ENCODE measurements at regions not wholly inside any gene's neighbourhood (a gene's known extent, or its start where the extent isn't known, plus 50 kb on each side); places are given as distances from the start of the nearest gene placed in this dataset.
"Not testable (repeated sequence)": the region's sequence is repeated elsewhere in the genome, so short reads cannot be mapped to it uniquely, and the experiment has no call there.

DNA sequence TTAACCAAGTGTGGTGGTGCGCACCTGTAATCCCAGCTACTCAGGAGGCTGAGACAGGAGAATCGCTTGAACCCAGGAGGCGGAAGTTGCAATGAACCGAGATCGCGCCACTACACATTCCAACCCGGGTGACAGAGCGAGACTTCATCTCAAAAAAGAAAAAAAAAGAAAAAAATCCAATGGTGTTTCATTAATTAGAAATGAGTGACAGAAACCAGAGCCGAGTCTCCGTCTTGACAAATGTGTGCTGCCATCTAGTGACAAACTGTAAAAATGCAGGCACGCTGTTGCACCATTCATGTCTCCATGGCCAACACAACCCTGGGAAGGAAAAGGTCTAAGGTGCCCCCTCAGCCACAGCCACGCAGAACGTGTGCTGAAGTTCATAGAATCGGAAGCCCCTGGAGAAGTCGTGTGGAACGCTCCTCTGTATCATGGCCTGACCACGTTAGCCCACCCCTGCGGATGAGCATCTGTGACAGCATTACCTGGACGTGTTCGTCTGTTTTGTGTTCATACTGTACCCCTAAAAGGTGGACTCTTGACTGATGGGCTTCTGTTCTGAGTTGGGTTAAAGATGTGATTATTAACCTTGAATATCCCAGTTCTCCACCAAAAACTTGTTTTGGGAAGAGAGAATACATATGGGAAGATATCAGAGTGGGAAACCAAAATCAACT lies 94.9 kb downstream of the LYZL2 start:
- Histone ChIP-seq H3K9me3 (ENCODE audit: control insufficient read depth, low read length) (no peaks in the 10 kb centered on the region), H3K36me3 (ENCODE audit: control insufficient read depth, insufficient read depth, low read length) (no peaks in the 10 kb centered on the region), H3K4me3 (ENCODE audit: extremely low read depth, insufficient read depth, low read length, poor library complexity, severe bottlenecking) (no peak overlapping the region), H3K4me1 (ENCODE audit: control insufficient read depth, insufficient read depth, low read length, poor library complexity, severe bottlenecking) (peaks cover 3% of the 10 kb centered on the region), H3K27ac (ENCODE audit: low read depth, low read length, severe bottlenecking) (no peak overlapping the region)
- 27 to 45% methylated on average over 11 to 15 of the region's 20 CpGs for WGBS, 2 experiments (ENCODE audit: insufficient coverage in 2 of 2)

DNA sequence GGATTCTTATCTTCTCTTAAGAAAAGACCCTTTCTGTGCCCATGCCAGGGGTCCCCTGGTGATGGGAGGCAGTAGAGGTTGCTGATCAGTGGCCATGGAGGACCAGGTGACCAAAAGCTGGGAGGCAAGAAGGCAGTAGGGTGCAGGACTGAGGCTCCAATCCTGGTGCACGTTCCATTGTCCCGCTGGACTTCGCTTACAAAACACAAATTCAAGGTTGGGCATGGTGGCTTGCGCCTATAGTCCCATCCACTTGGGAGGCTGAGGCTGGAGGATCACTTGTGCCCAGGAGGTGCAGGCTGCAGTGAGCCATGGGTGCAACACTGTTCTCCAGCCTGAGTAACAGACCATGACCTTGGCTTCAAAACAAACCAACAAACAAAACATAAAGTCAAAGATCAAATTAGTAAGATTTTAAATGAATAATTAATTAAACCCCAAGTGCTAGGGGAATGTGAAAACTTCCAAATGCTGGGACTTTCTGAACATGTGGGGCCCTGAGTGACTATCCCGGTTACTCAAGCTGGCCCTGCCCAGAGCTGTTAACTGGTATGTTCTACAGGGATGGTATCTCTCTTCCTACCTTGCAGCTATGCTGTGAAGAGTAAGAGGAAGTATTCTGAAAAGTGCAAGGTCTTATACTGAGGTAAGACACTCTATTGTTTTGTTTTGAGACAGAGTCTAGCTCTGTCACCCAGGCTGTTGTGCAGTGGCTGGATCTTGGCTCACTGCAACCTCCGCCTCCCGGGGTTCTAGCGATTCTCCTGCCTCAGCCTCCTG lies 97.6 kb downstream of the LYZL2 start:
- H3K9me3 ChIP-seq (ENCODE audit: control insufficient read depth, low read length), result no peaks in the 10 kb centered on the region
- no peak overlapping the region for H3K27ac ChIP-seq (ENCODE audit: low read depth, low read length, severe bottlenecking)
- H3K4me1 ChIP-seq (ENCODE audit: control insufficient read depth, insufficient read depth, low read length, poor library complexity, severe bottlenecking), result no peaks in the 10 kb centered on the region
- WGBS, 2 experiments (ENCODE audit: insufficient coverage in 2 of 2), result 93 to 94% methylated on average over 7 to 8 of the region's 8 CpGs
- H3K36me3 ChIP-seq (ENCODE audit: control insufficient read depth, insufficient read depth, low read length), result no peaks in the 10 kb centered on the region
- H3K4me3 ChIP-seq (ENCODE audit: extremely low read depth, insufficient read depth, low read length, poor library complexity, severe bottlenecking), result no peak overlapping the region

DNA sequence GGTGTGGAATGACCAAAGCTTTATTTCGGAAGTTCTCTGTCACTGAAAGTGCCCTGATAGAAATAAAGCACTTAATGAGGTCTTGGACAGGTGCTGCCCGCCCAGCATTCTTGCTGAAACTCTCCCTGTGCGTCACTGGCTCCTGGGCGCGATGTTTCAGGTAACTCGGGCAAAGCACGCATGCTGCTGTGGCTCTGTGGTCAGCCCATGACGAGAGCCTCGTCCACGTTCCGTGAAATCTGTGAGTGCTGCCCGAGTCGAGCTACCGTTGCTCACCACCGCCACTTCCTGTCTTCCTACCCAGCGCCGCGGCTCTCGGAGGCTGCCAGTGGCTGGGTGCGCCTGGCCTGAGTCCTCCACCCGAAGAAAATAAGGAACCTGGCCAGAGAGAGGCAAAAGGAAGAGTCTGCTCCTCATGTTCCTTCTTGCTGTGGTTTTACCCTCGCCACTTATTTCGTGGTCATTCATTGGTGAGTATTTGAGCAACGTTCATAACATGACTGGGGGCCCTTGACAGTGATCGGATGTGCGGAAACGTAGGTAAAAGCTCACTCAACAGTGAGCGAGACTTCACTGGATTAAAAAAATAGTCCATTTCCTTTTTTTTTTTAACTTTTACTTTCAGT lies 95.5 kb downstream of the MAP3K8 start:
- no peak overlapping the region for H3K4me3 ChIP-seq (ENCODE audit: extremely low read depth, insufficient read depth, low read length, poor library complexity, severe bottlenecking)
- no peaks in the 10 kb centered on the region for H3K4me1 ChIP-seq (ENCODE audit: control insufficient read depth, insufficient read depth, low read length, poor library complexity, severe bottlenecking)
- no peaks in the 10 kb centered on the region for H3K36me3 ChIP-seq (ENCODE audit: control insufficient read depth, insufficient read depth, low read length)
- WGBS, 2 experiments (ENCODE audit: insufficient coverage in 2 of 2), result 92 to 97% methylated on average over 25 to 28 of the region's 28 CpGs
- H3K27ac ChIP-seq (ENCODE audit: low read depth, low read length, severe bottlenecking), result no peak overlapping the region
- H3K9me3 ChIP-seq (ENCODE audit: control insufficient read depth, low read length), result no peaks in the 10 kb centered on the region

DNA sequence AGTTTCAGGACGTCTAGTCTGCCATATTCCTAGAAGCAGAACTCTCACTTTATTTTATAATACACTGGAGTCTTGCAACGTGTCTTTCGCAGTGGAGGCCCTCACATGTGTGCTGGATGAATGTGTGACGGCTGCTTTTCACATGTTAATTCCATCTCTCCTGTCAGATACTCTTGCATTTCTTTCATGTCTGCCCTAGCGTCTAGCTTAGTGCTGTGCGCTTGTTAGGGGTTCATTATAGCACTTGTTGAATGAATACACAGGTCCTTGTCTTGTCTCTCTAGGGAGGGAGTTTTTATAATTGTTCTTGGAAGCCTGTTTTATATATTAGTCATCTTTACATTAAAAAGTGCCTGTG lies 94.4 kb downstream of the MAP3K8 start:
- H3K9me3 ChIP-seq (ENCODE audit: control insufficient read depth, low read length), result no peaks in the 10 kb centered on the region

DNA sequence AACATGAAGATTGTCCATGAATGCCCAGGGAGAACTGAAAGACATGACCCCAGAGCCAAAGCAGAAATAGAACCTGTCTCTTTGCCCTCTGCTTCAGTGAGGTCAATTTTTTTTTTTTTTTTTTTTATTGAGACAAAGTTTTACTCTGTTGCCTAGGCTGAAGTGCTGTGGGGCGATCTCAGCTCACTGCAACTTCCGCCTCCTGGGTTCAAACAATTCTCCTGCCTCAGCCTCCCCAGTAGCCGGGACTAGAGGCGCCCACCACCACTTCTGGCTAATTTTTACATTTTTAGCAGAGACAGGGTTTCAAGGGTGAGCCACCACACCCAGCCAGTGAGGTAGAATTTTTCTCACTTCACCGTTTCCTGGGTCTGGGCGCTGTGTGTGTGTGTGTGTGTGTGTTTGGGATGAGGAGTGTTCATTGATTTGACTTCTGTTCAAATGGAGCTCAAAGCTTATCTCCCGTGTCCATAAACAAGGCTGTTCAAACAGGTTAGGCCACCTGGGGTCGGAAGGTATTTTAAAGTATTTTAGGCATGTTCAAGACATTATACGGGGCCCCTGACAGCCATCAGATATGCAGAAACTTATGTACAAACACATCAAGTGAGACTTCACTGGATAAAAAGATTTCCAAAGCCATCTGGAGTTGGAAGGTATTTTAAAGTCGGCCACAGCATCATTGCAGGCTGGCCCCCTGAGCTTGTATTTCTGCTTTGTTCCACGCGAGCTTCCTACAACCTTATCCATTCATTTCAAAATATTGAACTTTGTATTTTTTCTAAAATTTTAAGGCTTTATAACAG lies 93.8 kb downstream of the MAP3K8 start:
- 79 to 81% methylated on average over 3 to 5 of the region's 12 CpGs for WGBS, 2 experiments (ENCODE audit: insufficient coverage in 2 of 2)
- Histone ChIP-seq H3K9me3 (ENCODE audit: control insufficient read depth, low read length) (no peaks in the 10 kb centered on the region), H3K4me3 (ENCODE audit: extremely low read depth, insufficient read depth, low read length, poor library complexity, severe bottlenecking) (no peak overlapping the region), H3K27ac (ENCODE audit: low read depth, low read length, severe bottlenecking) (no peak overlapping the region), H3K36me3 (ENCODE audit: control insufficient read depth, insufficient read depth, low read length) (no peaks in the 10 kb centered on the region), H3K4me1 (ENCODE audit: control insufficient read depth, insufficient read depth, low read length, poor library complexity, severe bottlenecking) (no peaks in the 10 kb centered on the region)

More for the DNA sequence above, 94.4 kb downstream of the MAP3K8 start:
- no peak overlapping the region for H3K27ac ChIP-seq (ENCODE audit: low read depth, low read length, severe bottlenecking)
- H3K4me3 ChIP-seq (ENCODE audit: extremely low read depth, insufficient read depth, low read length, poor library complexity, severe bottlenecking), result no peak overlapping the region
- WGBS, 2 experiments (ENCODE audit: insufficient coverage in 2 of 2), result no CpG with 5 or more reads among the region's 6 CpGs
- no peaks in the 10 kb centered on the region for H3K36me3 ChIP-seq (ENCODE audit: control insufficient read depth, insufficient read depth, low read length)
- no peaks in the 10 kb centered on the region for H3K4me1 ChIP-seq (ENCODE audit: control insufficient read depth, insufficient read depth, low read length, poor library complexity, severe bottlenecking)

DNA sequence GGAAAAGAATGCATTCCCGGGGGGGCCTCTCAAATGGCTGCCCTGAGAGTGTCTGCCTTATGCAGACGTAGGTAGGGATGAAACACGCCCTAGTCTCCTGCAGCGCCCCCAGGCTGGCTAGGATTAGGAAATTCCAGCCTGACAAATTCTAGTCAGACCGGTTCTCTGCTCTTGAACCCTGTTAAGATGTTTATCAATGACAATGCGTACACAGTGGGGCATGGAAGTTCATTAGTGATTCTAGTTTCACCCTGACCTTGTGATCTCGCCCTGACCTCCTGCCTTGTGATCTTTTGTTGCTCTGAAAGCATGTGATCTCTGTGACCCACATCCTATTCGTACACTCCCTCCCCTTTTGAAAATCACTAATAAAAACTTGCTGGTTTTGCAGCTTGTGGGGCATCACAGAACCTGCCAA lies 88.7 kb downstream of the MAP3K8 start:
- WGBS, 2 experiments (ENCODE audit: insufficient coverage in 2 of 2), result 56 to 60% methylated on average over 4 to 7 of the region's 8 CpGs
- not testable (repeated sequence) for H3K9me3 ChIP-seq (ENCODE audit: control insufficient read depth, low read length); H3K27ac ChIP-seq (ENCODE audit: low read depth, low read length, severe bottlenecking); H3K4me1 ChIP-seq (ENCODE audit: control insufficient read depth, insufficient read depth, low read length, poor library complexity, severe bottlenecking); H3K36me3 ChIP-seq (ENCODE audit: control insufficient read depth, insufficient read depth, low read length); H3K4me3 ChIP-seq (ENCODE audit: extremely low read depth, insufficient read depth, low read length, poor library complexity, severe bottlenecking)

DNA sequence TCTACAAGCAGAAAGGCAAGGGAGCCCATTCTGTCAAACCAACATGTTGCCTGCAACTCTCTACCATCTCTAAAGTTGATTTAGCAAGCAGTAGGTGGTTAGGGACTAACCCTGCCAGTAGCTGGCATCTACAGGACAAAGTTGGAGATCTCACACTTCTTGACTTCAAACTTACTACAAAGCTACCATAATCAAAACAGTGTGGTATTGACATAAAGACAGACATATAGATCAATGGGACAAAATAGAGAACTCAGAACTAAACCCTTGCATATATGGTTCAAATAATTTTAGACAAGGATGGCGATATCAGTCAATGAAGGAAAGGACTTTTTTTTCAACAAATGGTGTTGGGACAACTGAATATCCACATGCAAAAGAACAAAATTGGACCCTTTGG lies 84.9 kb downstream of the MAP3K8 start:
- Histone ChIP-seq H3K4me1 (ENCODE audit: control insufficient read depth, insufficient read depth, low read length, poor library complexity, severe bottlenecking) (no peaks in the 10 kb centered on the region), H3K27ac (ENCODE audit: low read depth, low read length, severe bottlenecking) (no peak overlapping the region), H3K36me3 (ENCODE audit: control insufficient read depth, insufficient read depth, low read length) (no peaks in the 10 kb centered on the region), H3K4me3 (ENCODE audit: extremely low read depth, insufficient read depth, low read length, poor library complexity, severe bottlenecking) (no peak overlapping the region), H3K9me3 (ENCODE audit: control insufficient read depth, low read length) (peaks cover 9% of the 10 kb centered on the region)
- no CpG with 5 or more reads among the region's 1 CpG for WGBS, 2 experiments (ENCODE audit: insufficient coverage in 2 of 2)
